Memory B cell (primary cell): ENCODE measurements at regions not wholly inside any gene's neighbourhood (a gene's known extent, or its start where the extent isn't known, plus 50 kb on each side); places are given as distances from the start of the nearest gene placed in this dataset.
"Not testable (repeated sequence)": the region's sequence is repeated elsewhere in the genome, so short reads cannot be mapped to it uniquely, and the experiment has no call there.

Experiments used
- ATAC-seq: fragments of 150-1000 bp; cut with Tn5 transposase; 2 replicates; pipeline ENCODE4 v1.10.0; 2021; ENCODE audit warnings: low read depth, mild to moderate bottlenecking, moderate library complexity
- DNase-seq, 2 donors: peaks; one replicate each; pipeline ENCODE4 v3.0.0; 2022; ENCODE audit warnings: low spot score in 2 of 2
- H3K27ac Mint-ChIP-seq: one replicate; pipeline ENCODE4 v1.8.0; 2022; ENCODE audit warnings: mild to moderate bottlenecking, moderate library complexity, mixed read lengths
- H3K27me3 Mint-ChIP-seq: one replicate; pipeline ENCODE4 v1.8.0; 2022; ENCODE audit warnings: mixed read lengths
- H3K36me3 Mint-ChIP-seq: one replicate; pipeline ENCODE4 v1.8.0; 2022; ENCODE audit warnings: mild to moderate bottlenecking, mixed read lengths
- H3K4me1 Mint-ChIP-seq: one replicate; pipeline ENCODE4 v1.8.0; 2022; ENCODE audit warnings: mixed read lengths
- H3K4me3 Mint-ChIP-seq: one replicate; pipeline ENCODE4 v1.8.0; 2022; ENCODE audit warnings: mild to moderate bottlenecking, moderate library complexity, mixed read lengths
- H3K9me3 Mint-ChIP-seq: one replicate; pipeline ENCODE4 v1.8.0; 2022; ENCODE audit warnings: mixed read lengths

DNA sequence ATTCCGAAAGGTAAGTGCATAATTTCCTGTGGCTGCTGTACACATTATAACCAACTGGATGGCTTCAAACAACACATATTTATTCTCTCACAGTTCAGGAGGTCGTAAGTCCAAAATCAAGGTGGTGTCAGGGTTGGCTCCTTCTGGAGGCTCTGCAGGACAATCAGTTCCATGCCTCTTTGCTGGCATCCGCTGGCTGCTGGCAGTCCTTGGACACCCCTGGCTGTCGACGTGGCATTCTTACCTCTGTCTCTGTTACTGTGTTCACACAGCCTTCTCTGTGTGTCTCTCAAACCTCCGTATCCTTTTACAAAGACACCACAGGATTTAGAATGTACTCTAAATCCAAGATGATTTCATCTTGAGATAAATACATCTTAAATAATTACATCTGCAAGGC, 398.8 kb upstream of the ATP10A start:
- DNase-seq (no peak), ATAC-seq (no peak)
- Mint-ChIP-seq H3K27me3 (peaks cover 3% of the 10 kb centered on the region), H3K4me1 (no peaks in the 10 kb centered on the region), H3K9me3 (peaks cover 2% of the 10 kb centered on the region), H3K36me3 (no peaks in the 10 kb centered on the region), H3K4me3 (no peak overlapping the region), H3K27ac (no peak overlapping the region)

DNA sequence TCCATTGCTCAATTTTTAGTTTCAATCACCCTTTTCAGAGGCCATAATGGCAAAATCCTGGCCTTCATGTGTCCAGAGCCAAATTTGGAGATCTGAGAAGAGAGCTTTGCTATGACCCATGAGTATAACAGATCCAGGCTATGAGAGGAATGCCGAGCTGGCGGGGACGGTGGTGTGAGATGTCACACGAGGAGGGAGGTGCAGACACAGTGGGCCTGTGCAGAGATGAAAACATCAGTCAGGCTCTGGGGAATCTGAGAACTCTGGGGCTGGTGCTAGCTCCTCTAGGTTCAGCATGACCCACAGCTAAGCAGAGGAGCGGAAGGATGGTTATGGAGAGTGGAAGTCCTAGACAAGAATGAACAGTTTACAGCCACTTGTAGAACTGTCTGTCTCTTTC, 398.3 kb upstream of the ATP10A start:
- Mint-ChIP-seq H3K4me1 (no peaks in the 10 kb centered on the region), H3K36me3 (no peaks in the 10 kb centered on the region), H3K9me3 (no peaks in the 10 kb centered on the region), H3K27me3 (peaks cover 3% of the 10 kb centered on the region), H3K4me3 (no peak overlapping the region), H3K27ac (no peak overlapping the region)
- DNase-seq (no peak), ATAC-seq (no peak)

DNA sequence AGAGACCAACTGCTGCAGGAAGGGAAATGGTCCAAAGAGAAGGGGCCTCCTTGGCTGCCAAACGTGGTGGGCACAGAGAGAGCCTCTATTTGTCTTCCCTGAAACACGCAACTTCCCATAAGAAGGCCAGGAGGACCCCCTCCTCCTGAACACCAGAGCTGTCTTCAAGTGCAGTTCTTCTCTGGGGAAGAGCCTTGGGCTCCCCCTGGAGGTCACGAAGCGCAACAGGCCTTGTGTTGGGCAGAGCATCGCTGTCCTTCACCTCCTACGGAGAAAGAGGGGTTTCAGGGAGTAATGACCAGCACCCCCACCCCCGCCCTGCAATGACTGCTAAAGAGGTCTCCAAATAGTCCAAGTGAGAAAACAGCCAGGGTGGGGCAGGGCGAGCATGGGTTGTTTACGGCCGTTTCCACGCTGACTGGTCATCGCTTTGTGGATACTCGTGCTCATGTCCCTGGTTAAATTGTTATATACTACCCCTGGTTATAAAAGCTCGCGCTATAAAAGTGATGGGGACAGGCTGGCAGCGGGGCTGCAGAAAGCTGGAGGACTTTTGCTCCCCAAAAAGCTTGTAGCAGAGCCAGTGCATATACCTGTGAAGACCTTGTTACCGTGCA, 397.5 kb upstream of the ATP10A start:
- Mint-ChIP-seq H3K27ac (no peak overlapping the region), H3K36me3 (no peaks in the 10 kb centered on the region), H3K4me3 (no peak overlapping the region), H3K27me3 (peaks cover 3% of the 10 kb centered on the region), H3K4me1 (no peaks in the 10 kb centered on the region), H3K9me3 (no peaks in the 10 kb centered on the region)
- DNase-seq (peak in 1 of 2 donors; percentile 12), ATAC-seq (no peak)

DNA sequence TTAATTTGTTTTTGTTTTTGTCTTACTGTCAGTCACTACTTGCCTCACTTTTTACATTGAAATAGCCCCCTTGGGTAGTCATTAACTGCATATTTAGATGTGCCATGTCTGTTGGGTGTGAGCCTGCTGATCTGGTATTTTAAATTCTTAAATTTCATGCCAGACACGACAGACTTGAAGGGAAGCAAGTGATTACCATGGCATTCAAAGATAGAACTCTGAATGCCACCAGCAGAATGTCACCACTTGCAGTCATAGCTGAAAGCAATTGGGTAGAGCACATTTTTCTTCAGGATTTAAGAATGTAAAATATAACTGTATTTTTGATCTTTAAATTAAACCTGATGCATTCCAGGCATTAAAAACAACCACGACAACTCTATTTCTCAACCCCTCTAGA, 396.5 kb upstream of the ATP10A start:
- H3K4me3 Mint-ChIP-seq: no peak overlapping the region
- no peaks in the 10 kb centered on the region for H3K9me3 Mint-ChIP-seq
- H3K27me3 Mint-ChIP-seq: peaks cover 3% of the 10 kb centered on the region
- ATAC-seq (no peak), DNase-seq (no peak)
- no peaks in the 10 kb centered on the region for H3K36me3 Mint-ChIP-seq
- no peak overlapping the region for H3K27ac Mint-ChIP-seq
- H3K4me1 Mint-ChIP-seq: no peaks in the 10 kb centered on the region

DNA sequence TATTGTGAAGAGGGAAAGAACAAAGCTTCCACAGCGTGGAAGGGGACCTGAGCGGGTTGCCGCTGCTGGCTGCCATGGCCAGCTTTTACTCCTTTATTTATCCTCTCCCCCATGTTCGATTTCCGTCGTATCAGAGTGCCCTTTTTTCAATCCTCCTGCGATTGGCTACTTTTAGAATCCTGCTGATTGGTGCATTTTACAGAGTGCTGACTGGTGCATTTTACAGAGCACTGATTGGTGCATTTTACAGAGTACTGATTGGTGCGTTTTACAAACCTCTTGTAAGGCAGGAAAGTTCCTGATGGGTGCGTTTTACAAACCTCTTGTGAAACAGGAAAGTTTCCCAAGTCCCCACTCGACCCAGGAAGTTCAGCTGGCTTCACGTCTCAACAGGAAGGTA, 381.7 kb upstream of the ATP10A start:
- H3K4me3 Mint-ChIP-seq, H3K36me3 Mint-ChIP-seq, H3K4me1 Mint-ChIP-seq, DNase-seq, H3K9me3 Mint-ChIP-seq, ATAC-seq, H3K27ac Mint-ChIP-seq, H3K27me3 Mint-ChIP-seq: not testable (repeated sequence)

DNA sequence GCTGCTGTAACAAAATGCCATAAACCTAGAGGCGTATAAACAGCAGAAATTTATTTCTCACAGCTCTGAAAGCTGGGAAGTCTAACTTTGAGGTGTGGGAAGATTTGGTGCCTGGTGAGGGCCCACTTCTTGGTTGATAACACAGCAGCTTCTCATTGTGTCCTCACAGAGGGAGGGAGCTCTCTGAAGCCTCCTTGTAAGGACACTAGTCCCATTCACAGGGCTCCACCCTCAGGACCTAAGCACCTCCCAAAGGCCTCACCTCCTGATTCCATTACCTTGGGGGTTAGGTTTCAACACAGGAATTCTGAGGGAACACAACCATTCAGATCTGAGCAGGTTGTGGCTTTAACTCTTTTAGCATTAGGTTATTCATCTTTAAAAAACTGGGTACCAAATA, 380.3 kb upstream of the ATP10A start:
- Mint-ChIP-seq H3K9me3 (peaks cover 3% of the 10 kb centered on the region), H3K4me3 (no peak overlapping the region), H3K36me3 (no peaks in the 10 kb centered on the region), H3K27me3 (no peaks in the 10 kb centered on the region), H3K27ac (no peak overlapping the region), H3K4me1 (no peaks in the 10 kb centered on the region)
- DNase-seq (no peak), ATAC-seq (no peak)

DNA sequence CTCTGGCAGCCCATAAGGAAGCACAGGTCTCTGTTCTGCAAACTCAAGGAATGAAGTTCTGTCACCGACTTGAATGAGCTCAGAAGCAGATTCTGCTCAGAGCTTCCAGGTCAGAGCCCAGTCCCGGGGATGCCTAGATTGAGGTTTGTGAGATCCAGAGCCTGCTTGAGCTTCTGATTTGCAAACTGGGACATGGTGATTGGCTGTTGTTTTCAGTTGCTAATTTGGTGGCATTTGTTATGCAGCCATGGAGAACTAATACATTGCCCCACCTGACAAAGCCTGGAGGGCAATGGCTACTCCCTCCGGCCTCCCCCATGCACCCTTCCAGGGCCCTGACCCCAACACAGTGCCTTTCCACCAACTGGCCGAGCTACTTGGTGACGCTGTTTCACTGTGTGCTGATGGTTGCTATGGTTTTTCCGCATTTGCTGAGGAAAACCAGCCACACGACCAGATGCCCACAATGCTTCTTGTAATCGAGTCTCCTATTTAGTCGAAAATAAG, 379.5 kb upstream of the ATP10A start:
- peaks cover 3% of the 10 kb centered on the region for H3K9me3 Mint-ChIP-seq
- DNase-seq (no peak), ATAC-seq (no peak)
- H3K27me3 Mint-ChIP-seq: no peaks in the 10 kb centered on the region
- H3K27ac Mint-ChIP-seq: no peak overlapping the region
- H3K4me3 Mint-ChIP-seq: no peak overlapping the region
- no peaks in the 10 kb centered on the region for H3K36me3 Mint-ChIP-seq
- H3K4me1 Mint-ChIP-seq: no peaks in the 10 kb centered on the region

DNA sequence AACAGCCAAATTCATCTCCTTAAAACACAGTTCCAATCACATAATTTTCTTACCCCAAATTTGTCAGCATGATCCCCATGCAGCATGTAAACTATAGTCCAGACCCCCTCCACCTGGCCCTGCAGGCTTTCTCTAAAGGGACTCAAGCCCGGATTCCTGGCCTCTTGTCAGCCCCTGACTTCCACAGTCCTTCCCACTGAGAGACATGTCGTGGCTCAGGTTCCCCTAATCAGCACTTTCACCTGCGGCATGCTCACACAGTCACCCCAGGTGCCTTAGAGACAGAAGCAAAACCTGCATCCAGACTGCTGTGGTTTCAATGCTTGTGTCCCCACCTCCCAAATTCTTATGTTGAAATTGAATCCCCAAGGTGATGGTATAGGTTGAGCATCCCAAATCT, 372.7 kb upstream of the ATP10A start:
- ATAC-seq: no peak
- no peak overlapping the region for H3K4me3 Mint-ChIP-seq
- no peak for DNase-seq
- no peaks in the 10 kb centered on the region for H3K27me3 Mint-ChIP-seq
- H3K27ac Mint-ChIP-seq: no peak overlapping the region
- peaks cover 1% of the 10 kb centered on the region for H3K9me3 Mint-ChIP-seq
- peaks cover 1% of the 10 kb centered on the region for H3K36me3 Mint-ChIP-seq
- H3K4me1 Mint-ChIP-seq: no peaks in the 10 kb centered on the region

DNA sequence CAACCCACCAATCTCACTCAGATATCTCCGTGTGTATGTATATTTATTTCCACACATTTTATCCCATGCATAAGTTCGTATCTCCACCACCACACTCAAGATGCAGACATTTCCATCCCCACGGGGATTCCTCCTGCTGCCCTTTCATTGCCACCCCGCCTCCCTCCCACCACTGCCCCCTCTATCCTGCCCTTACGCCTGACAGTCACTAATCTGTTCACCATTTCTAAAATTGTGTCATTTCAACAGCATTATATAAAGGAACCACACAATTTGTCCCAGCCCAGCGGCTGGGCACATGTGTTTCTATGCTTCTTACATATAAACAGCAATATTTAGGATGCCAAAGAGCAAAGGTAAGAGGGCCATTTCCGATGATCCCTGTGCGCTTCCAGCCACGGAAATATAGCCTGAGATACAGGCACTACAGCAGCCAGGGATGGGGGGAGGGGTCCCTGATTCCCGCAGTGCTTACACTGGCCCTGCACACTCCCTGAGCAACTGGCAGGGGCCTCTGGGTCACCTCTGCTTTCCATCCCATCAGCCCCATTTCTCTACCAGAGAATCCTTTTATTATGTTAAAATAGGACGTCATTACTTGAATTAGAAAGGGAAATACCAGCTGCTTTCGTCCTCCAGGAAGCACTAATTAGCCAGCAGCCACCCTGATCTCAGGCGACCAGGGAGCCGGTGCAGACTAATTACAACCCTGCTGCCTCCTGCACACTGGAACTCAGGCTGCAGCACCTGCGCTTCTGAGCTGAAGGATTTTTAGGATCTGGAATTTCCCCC, 372.0 kb upstream of the ATP10A start:
- no peak for ATAC-seq
- Mint-ChIP-seq H3K27me3 (no peaks in the 10 kb centered on the region), H3K4me1 (no peaks in the 10 kb centered on the region), H3K4me3 (no peak overlapping the region), H3K36me3 (peaks cover 1% of the 10 kb centered on the region), H3K27ac (no peak overlapping the region), H3K9me3 (peaks cover 1% of the 10 kb centered on the region)
- no peak for DNase-seq

DNA sequence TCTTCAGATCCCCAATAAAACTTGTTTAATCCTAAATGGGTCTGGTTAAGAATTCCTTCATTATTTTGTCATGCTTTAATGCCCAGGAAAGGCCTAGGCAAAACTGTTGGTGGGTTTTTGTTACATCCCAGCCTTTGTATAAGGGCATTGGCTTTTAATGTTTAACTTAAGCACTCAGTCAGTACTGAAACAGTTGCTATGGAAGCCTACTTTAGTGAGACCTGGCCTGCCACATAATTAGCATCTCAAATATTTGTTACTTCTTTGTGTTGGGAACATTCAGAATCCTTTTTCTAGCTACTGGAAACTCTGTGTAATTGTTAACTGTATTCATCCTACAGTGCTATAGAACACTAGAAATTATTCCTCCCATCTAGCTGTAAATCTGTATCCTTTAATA, 369.6 kb upstream of the ATP10A start:
- Mint-ChIP-seq H3K4me1 (no peaks in the 10 kb centered on the region), H3K27me3 (no peaks in the 10 kb centered on the region), H3K27ac (no peak overlapping the region), H3K9me3 (peaks cover 8% of the 10 kb centered on the region), H3K36me3 (peaks cover 1% of the 10 kb centered on the region), H3K4me3 (no peak overlapping the region)
- DNase-seq: no peak
- no peak for ATAC-seq

DNA sequence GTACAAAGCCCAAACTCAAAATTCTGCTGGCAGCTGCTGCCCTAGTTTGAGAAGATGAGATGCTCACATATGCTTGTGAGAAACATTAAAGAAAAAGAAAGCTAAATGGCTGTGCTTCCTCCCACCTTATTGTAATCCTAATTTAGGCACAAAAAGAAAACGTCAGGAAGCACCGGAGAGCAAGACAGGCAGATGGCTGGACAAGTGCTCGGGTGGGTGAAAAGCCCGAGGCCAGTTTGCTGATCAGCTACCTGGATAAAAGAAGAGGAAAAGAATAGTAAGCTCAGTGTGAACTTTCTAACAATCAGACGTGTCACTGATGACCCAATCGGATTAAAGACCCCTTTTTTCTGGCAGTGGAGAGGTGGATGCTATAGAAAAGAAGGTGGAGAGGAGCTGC, 368.0 kb upstream of the ATP10A start:
- Mint-ChIP-seq H3K27ac (no peak overlapping the region), H3K4me1 (no peaks in the 10 kb centered on the region), H3K4me3 (no peak overlapping the region), H3K27me3 (no peaks in the 10 kb centered on the region), H3K36me3 (peaks cover 3% of the 10 kb centered on the region), H3K9me3 (peaks cover 16% of the 10 kb centered on the region)
- no peak for DNase-seq
- ATAC-seq: no peak

DNA sequence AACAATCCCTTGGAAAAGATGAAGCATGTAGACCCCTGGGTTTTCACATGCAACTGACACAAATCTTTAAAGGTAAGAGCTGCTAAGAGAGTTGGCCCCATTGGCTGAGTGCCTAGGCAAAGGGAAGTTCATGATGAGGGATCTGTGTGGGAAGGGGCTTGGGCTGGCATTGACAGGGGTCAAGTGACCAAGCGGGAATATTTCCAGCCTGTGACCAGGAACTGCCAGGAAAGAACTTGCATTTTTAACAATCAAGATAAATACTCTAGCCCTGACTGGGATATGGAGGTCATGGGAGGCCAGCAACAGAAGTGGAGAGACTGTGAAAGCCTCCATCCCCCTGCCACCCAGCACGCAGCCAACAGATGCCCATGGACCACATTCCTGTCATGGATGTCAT, 361.1 kb upstream of the ATP10A start:
- no peaks in the 10 kb centered on the region for H3K4me1 Mint-ChIP-seq
- H3K4me3 Mint-ChIP-seq: no peak overlapping the region
- H3K9me3 Mint-ChIP-seq: peaks cover 12% of the 10 kb centered on the region
- ATAC-seq: no peak
- no peak for DNase-seq
- H3K27ac Mint-ChIP-seq: no peak overlapping the region
- H3K36me3 Mint-ChIP-seq: peaks cover 2% of the 10 kb centered on the region
- no peaks in the 10 kb centered on the region for H3K27me3 Mint-ChIP-seq

DNA sequence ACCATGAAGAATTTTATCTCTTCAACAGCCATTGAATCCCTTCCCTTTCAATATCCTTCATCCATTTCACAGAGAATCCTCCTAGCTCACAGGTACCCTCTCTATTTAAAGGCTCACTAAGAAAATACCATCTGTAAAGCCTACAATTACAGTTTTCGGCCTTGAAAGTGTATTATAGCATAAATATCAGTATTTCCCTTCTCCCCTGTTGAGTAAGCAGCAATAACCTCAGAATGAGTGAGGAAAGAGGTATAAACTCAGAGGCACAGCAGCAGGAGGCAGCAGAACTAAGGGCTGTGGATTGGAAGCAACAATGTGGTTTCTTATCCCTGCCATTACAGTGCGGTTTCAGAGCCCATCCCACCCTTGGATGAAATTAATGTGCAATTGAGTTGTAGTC, 360.6 kb upstream of the ATP10A start:
- H3K36me3 Mint-ChIP-seq: peaks cover 2% of the 10 kb centered on the region
- peaks cover 11% of the 10 kb centered on the region for H3K9me3 Mint-ChIP-seq
- H3K27ac Mint-ChIP-seq: no peak overlapping the region
- ATAC-seq: no peak
- no peaks in the 10 kb centered on the region for H3K27me3 Mint-ChIP-seq
- no peaks in the 10 kb centered on the region for H3K4me1 Mint-ChIP-seq
- H3K4me3 Mint-ChIP-seq: no peak overlapping the region
- no peak for DNase-seq

DNA sequence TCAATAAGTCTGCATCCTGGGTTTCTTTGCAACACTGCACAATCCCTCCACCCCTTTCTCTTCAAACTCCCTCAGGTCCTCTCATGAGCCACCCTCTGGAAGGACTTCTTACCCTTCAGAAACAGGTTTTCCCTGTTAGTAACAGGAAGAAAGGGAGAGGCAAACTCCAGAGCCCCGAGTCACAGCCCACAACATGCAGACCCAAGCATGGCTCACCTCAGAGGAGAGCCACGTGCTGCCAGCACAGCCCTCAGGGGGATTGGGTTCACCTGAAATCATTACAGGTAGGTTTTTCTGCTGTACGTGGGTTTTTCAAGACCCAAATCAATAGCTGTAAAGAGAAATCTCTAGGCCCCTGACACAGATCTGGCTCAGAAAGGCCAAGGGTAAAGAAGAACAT, 359.7 kb upstream of the ATP10A start:
- ATAC-seq (no peak), DNase-seq (no peak)
- no peaks in the 10 kb centered on the region for H3K27me3 Mint-ChIP-seq
- peaks cover 7% of the 10 kb centered on the region for H3K9me3 Mint-ChIP-seq
- no peak overlapping the region for H3K4me3 Mint-ChIP-seq
- H3K36me3 Mint-ChIP-seq: peaks cover 2% of the 10 kb centered on the region
- no peak overlapping the region for H3K27ac Mint-ChIP-seq
- H3K4me1 Mint-ChIP-seq: no peaks in the 10 kb centered on the region

DNA sequence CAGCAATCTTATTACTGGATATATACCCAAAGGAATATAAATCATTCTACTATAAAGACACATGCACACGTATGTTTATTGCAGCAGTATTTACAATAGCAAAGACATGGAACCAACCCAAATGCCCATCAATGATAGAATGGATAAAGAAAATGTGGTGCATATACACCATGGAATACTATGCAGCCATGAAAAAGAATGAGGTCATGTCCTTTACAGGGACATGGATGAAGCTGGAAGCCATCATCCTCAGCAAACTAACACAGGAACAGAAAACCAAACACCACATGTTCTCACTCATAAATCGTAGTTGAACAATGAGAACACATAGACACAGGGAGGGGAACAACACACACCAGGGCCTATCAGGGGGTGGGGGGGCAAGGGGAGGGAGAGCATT, 353.9 kb upstream of the ATP10A start:
- not testable (repeated sequence) for H3K4me3 Mint-ChIP-seq, H3K4me1 Mint-ChIP-seq, H3K36me3 Mint-ChIP-seq, ATAC-seq, DNase-seq, H3K27me3 Mint-ChIP-seq, H3K9me3 Mint-ChIP-seq, H3K27ac Mint-ChIP-seq
